Smooth muscle cell (in vitro differentiated cells): ENCODE measurements at regions not wholly inside any gene's neighbourhood (a gene's known extent, or its start where the extent isn't known, plus 50 kb on each side); places are given as distances from the start of the nearest gene placed in this dataset.

Source experiments
- DNase-seq: peaks from one replicate; lab custom pipeline; 2025; ENCODE audit not compliant: unreplicated experiment; lab: John Stamatoyannopoulos, UW
- H2AFZ ChIP-seq: fragments of 200-600 bp; sonication (generic); 2 replicates; pipeline ENCODE4 v1.6.0; 2016; ENCODE audit warnings: antibody characterized with exemption, low read depth, mild to moderate bottlenecking
- H3F3A ChIP-seq: fragments of 200-600 bp; sonication (generic); 2 replicates; pipeline ENCODE4 v1.6.0; 2017; ENCODE audit warnings: antibody characterized with exemption, low read depth
- H3K27ac ChIP-seq: fragments of 200-600 bp; sonication (generic); 2 replicates; pipeline ENCODE4 v1.5.1; 2016; ENCODE audit warnings: low read depth, mild to moderate bottlenecking
- H3K27me3 ChIP-seq: fragments of 200-600 bp; sonication (generic); 2 replicates; pipeline ENCODE4 v1.6.1; 2016; ENCODE audit warnings: low read depth, mild to moderate bottlenecking
- H3K36me3 ChIP-seq: fragments of 200-600 bp; sonication (generic); 2 replicates; pipeline ENCODE4 v1.5.1; 2016; ENCODE audit warnings: low read depth
- H3K4me1 ChIP-seq: fragments of 200-600 bp; sonication (generic); 2 replicates; pipeline ENCODE4 v1.5.1; 2016; ENCODE audit warnings: low read depth
- H3K4me2 ChIP-seq: fragments of 200-600 bp; sonication (generic); 2 replicates; pipeline ENCODE4 v1.6.0; 2016; ENCODE audit warnings: mild to moderate bottlenecking
- H3K4me3 ChIP-seq: fragments of 200-600 bp; sonication (generic); 2 replicates; pipeline ENCODE4 v1.5.1; 2016; ENCODE audit warnings: mild to moderate bottlenecking
- H3K79me2 ChIP-seq: fragments of 200-600 bp; sonication (generic); 2 replicates; pipeline ENCODE4 v1.6.0; 2016; ENCODE audit warnings: low read depth, mild to moderate bottlenecking
- H3K9ac ChIP-seq: fragments of 200-600 bp; sonication (generic); 2 replicates; pipeline ENCODE4 v1.6.0; 2016; ENCODE audit warnings: low read depth
- H3K9me3 ChIP-seq: fragments of 200-600 bp; sonication (generic); replicated peaks from 2 replicates; pipeline ENCODE4 v1.5.1; 2016; ENCODE audit warnings: low read depth
- H4K20me1 ChIP-seq: fragments of 200-600 bp; sonication (generic); 2 replicates; pipeline ENCODE4 v1.6.0; 2016; ENCODE audit warnings: low read depth
- CTCF ChIP-seq: fragments of 200-600 bp; sonication (generic); IDR thresholded peaks from 2 replicates; pipeline ENCODE4 v1.5.1; 2017; ENCODE audit warnings: borderline replicate concordance, mild to moderate bottlenecking, antibody characterized with exemption; ENCODE audit not compliant: insufficient read depth, poor library complexity, severe bottlenecking
- WGBS: methylation state at CpG from one replicate; pipeline ENCODE4 v1.1.7; 2016; ENCODE audit warnings: low lambda C conversion rate; 5-methylcytosine and 5-hydroxymethylcytosine counted together

- H3K79me2 ChIP-seq, result no peaks in the 10 kb centered on the region
- H2AFZ ChIP-seq, result no peak overlapping the region
- WGBS, result 89% methylated on average over 4 of the region's 4 CpGs
- H3K9me3 ChIP-seq, result no peaks in the 10 kb centered on the region
- no peak overlapping the region for H3K9ac ChIP-seq
- H3K4me2 ChIP-seq, result no peak overlapping the region
- no peaks in the 10 kb centered on the region for H3F3A ChIP-seq
- H3K27ac ChIP-seq, result no peak overlapping the region
- no peaks in the 10 kb centered on the region for H4K20me1 ChIP-seq
- H3K27me3 ChIP-seq, result no peaks in the 10 kb centered on the region
- DNase-seq, result no peak
- no peak for TF ChIP-seq CTCF
- no peaks in the 10 kb centered on the region for H3K36me3 ChIP-seq
- H3K4me3 ChIP-seq, result no peak overlapping the region
- H3K4me1 ChIP-seq, result no peaks in the 10 kb centered on the region
Observed at GRCh38 chr2:106694964-106695470, 190.9 kb downstream of the ST6GAL2 start.

GRCh38 chr2:106695919-106696318 lies 190.0 kb downstream of the ST6GAL2 start:
- Histone ChIP-seq H3F3A (no peaks in the 10 kb centered on the region), H3K36me3 (no peaks in the 10 kb centered on the region), H3K27ac (no peak overlapping the region), H3K4me2 (no peak overlapping the region), H4K20me1 (no peaks in the 10 kb centered on the region), H3K4me3 (no peak overlapping the region), H3K9ac (no peak overlapping the region), H3K4me1 (no peaks in the 10 kb centered on the region), H3K79me2 (no peaks in the 10 kb centered on the region), H3K27me3 (no peaks in the 10 kb centered on the region), H2AFZ (no peak overlapping the region), H3K9me3 (no peaks in the 10 kb centered on the region)
- DNase-seq, result no peak
- WGBS, result 91% methylated on average over 5 of the region's 5 CpGs
- no peak for TF ChIP-seq CTCF

GRCh38 chr2:106700616-106701015 lies 185.4 kb downstream of the ST6GAL2 start:
- H3K4me3 ChIP-seq, result no peak overlapping the region
- no peaks in the 10 kb centered on the region for H3K36me3 ChIP-seq
- no peak overlapping the region for H3K4me2 ChIP-seq
- no peaks in the 10 kb centered on the region for H3K9me3 ChIP-seq
- no peaks in the 10 kb centered on the region for H4K20me1 ChIP-seq
- H3K9ac ChIP-seq, result no peak overlapping the region
- H3F3A ChIP-seq, result no peaks in the 10 kb centered on the region
- H3K79me2 ChIP-seq, result no peaks in the 10 kb centered on the region
- no peak overlapping the region for H2AFZ ChIP-seq
- DNase-seq, result no peak
- no peak overlapping the region for H3K27ac ChIP-seq
- H3K27me3 ChIP-seq, result no peaks in the 10 kb centered on the region
- no peaks in the 10 kb centered on the region for H3K4me1 ChIP-seq
- no peak for TF ChIP-seq CTCF

- no peaks in the 10 kb centered on the region for H3K4me1 ChIP-seq
- no peaks in the 10 kb centered on the region for H3K9me3 ChIP-seq
- H3K27ac ChIP-seq, result no peak overlapping the region
- H4K20me1 ChIP-seq, result no peaks in the 10 kb centered on the region
- TF ChIP-seq CTCF, result no peak
- no peaks in the 10 kb centered on the region for H3F3A ChIP-seq
- no peak overlapping the region for H3K4me2 ChIP-seq
- H3K9ac ChIP-seq, result no peak overlapping the region
- no peaks in the 10 kb centered on the region for H3K36me3 ChIP-seq
- no peak overlapping the region for H2AFZ ChIP-seq
- no peaks in the 10 kb centered on the region for H3K27me3 ChIP-seq
- no peak for DNase-seq
- no peaks in the 10 kb centered on the region for H3K79me2 ChIP-seq
- 63% methylated on average over 3 of the region's 3 CpGs for WGBS
- H3K4me3 ChIP-seq, result no peak overlapping the region
Observed at GRCh38 chr2:106701203-106702022, 184.6 kb downstream of the ST6GAL2 start.
